ENCODE measurements at regions not wholly inside any gene's neighbourhood (a gene's known extent, or its start where the extent isn't known, plus 50 kb on each side); places are given as distances from the start of the nearest gene placed in this dataset.
"Not testable (repeated sequence)": the region's sequence is repeated elsewhere in the genome, so short reads cannot be mapped to it uniquely, and the experiment has no call there.

GRCh38 chr12:59115995-59116394 lies 195.7 kb upstream of the LRIG3 start:
- H3K27ac ChIP-seq (ENCODE audit: low read depth, low read length), result peak overlapping the region; percentile 43
- H3K27me3 ChIP-seq (ENCODE audit: insufficient read depth, low read length), result no peaks in the 10 kb centered on the region
- H3K9me3 ChIP-seq (ENCODE audit: low read depth, low read length), result no peaks in the 10 kb centered on the region
- no peak for TF ChIP-seq CTCF (IDR thresholded peaks at IDR 0.05; ENCODE audit: extremely low read depth, low read depth, low read length)
- no peak overlapping the region for H3K4me3 ChIP-seq (ENCODE audit: insufficient read depth, low read length)
- peak overlapping the region; percentile 59 for H3K4me2 ChIP-seq (ENCODE audit: insufficient read depth, low read length)
- no peaks in the 10 kb centered on the region for H3K36me3 ChIP-seq (ENCODE audit: insufficient read depth, low read length)
- peaks cover 8% of the 10 kb centered on the region for H3K4me1 ChIP-seq (ENCODE audit: insufficient read depth, low read length)
- H2AFZ ChIP-seq (ENCODE audit: low read length), result no peak overlapping the region
- H4K20me1 ChIP-seq (ENCODE audit: insufficient read depth, low read length), result no peaks in the 10 kb centered on the region
- no peak for DNase-seq (ENCODE audit: insufficient read length, low spot score, missing footprints)
- no peaks in the 10 kb centered on the region for H3K79me2 ChIP-seq (ENCODE audit: insufficient read depth, low read length)

GRCh38 chr12:59115526-59115925 lies 195.2 kb upstream of the LRIG3 start:
- Histone ChIP-seq H3K9me3 (ENCODE audit: low read depth, low read length) (no peaks in the 10 kb centered on the region), H3K4me1 (ENCODE audit: insufficient read depth, low read length) (peaks cover 8% of the 10 kb centered on the region), H3K27me3 (ENCODE audit: insufficient read depth, low read length) (no peaks in the 10 kb centered on the region), H3K4me3 (ENCODE audit: insufficient read depth, low read length) (no peak overlapping the region), H2AFZ (ENCODE audit: low read length) (no peak overlapping the region), H4K20me1 (ENCODE audit: insufficient read depth, low read length) (no peaks in the 10 kb centered on the region), H3K79me2 (ENCODE audit: insufficient read depth, low read length) (no peaks in the 10 kb centered on the region), H3K27ac (ENCODE audit: low read depth, low read length) (peak overlapping the region; percentile 43), H3K36me3 (ENCODE audit: insufficient read depth, low read length) (no peaks in the 10 kb centered on the region), H3K4me2 (ENCODE audit: insufficient read depth, low read length) (peak overlapping the region; percentile 59)
- no peak for TF ChIP-seq CTCF (IDR thresholded peaks at IDR 0.05; ENCODE audit: extremely low read depth, low read depth, low read length)
- no peak for DNase-seq (ENCODE audit: insufficient read length, low spot score, missing footprints)

- Histone ChIP-seq H2AFZ (ENCODE audit: low read length) (peak overlapping the region; percentile 64), H3K4me2 (ENCODE audit: insufficient read depth, low read length) (no peak overlapping the region), H3K4me3 (ENCODE audit: insufficient read depth, low read length) (no peak overlapping the region), H3K27me3 (ENCODE audit: insufficient read depth, low read length) (no peaks in the 10 kb centered on the region), H4K20me1 (ENCODE audit: insufficient read depth, low read length) (no peaks in the 10 kb centered on the region), H3K36me3 (ENCODE audit: insufficient read depth, low read length) (no peaks in the 10 kb centered on the region), H3K79me2 (ENCODE audit: insufficient read depth, low read length) (no peaks in the 10 kb centered on the region), H3K9me3 (ENCODE audit: low read depth, low read length) (no peaks in the 10 kb centered on the region), H3K27ac (ENCODE audit: low read depth, low read length) (no peak overlapping the region), H3K4me1 (ENCODE audit: insufficient read depth, low read length) (peaks cover 8% of the 10 kb centered on the region)
- TF ChIP-seq CTCF (IDR thresholded peaks at IDR 0.05; ENCODE audit: extremely low read depth, low read depth, low read length), result peak; percentile 95
- peak; percentile 38 for DNase-seq (ENCODE audit: insufficient read length, low spot score, missing footprints)
Observed at GRCh38 chr12:59113831-59114615, 193.7 kb upstream of the LRIG3 start.

- H3K36me3 ChIP-seq (ENCODE audit: insufficient read depth, low read length), result no peaks in the 10 kb centered on the region
- H3K4me1 ChIP-seq (ENCODE audit: insufficient read depth, low read length), result peaks cover 8% of the 10 kb centered on the region
- no peaks in the 10 kb centered on the region for H3K27me3 ChIP-seq (ENCODE audit: insufficient read depth, low read length)
- no peaks in the 10 kb centered on the region for H3K79me2 ChIP-seq (ENCODE audit: insufficient read depth, low read length)
- no peak overlapping the region for H3K4me3 ChIP-seq (ENCODE audit: insufficient read depth, low read length)
- no peak overlapping the region for H3K4me2 ChIP-seq (ENCODE audit: insufficient read depth, low read length)
- peak overlapping the region; percentile 11 for H2AFZ ChIP-seq (ENCODE audit: low read length)
- no peak for TF ChIP-seq CTCF (IDR thresholded peaks at IDR 0.05; ENCODE audit: extremely low read depth, low read depth, low read length)
- H3K27ac ChIP-seq (ENCODE audit: low read depth, low read length), result no peak overlapping the region
- DNase-seq (ENCODE audit: insufficient read length, low spot score, missing footprints), result no peak
- no peaks in the 10 kb centered on the region for H4K20me1 ChIP-seq (ENCODE audit: insufficient read depth, low read length)
- no peaks in the 10 kb centered on the region for H3K9me3 ChIP-seq (ENCODE audit: low read depth, low read length)
Observed at GRCh38 chr12:59111851-59112250, 191.5 kb upstream of the LRIG3 start.

- H3K27ac ChIP-seq (ENCODE audit: low read depth, low read length); H2AFZ ChIP-seq (ENCODE audit: low read length); H4K20me1 ChIP-seq (ENCODE audit: insufficient read depth, low read length); H3K27me3 ChIP-seq (ENCODE audit: insufficient read depth, low read length); H3K36me3 ChIP-seq (ENCODE audit: insufficient read depth, low read length); H3K4me3 ChIP-seq (ENCODE audit: insufficient read depth, low read length); H3K9me3 ChIP-seq (ENCODE audit: low read depth, low read length); H3K4me1 ChIP-seq (ENCODE audit: insufficient read depth, low read length); DNase-seq (ENCODE audit: insufficient read length, low spot score, missing footprints); H3K79me2 ChIP-seq (ENCODE audit: insufficient read depth, low read length); H3K4me2 ChIP-seq (ENCODE audit: insufficient read depth, low read length): not testable (repeated sequence)
Observed at GRCh38 chr12:59108516-59108915, 188.2 kb upstream of the LRIG3 start.

Measured in osteoblast (primary cell).